NB4 (cell line): ENCODE measurements at regions not wholly inside any gene's neighbourhood (a gene's known extent, or its start where the extent isn't known, plus 50 kb on each side); places are given as distances from the start of the nearest gene placed in this dataset.
A peak's percentile ranks its signal among the peaks of the same experiment; 100 is the strongest.

ENCODE experiments used
- DNase-seq: peaks from one replicate; pipeline ENCODE4 v3.0.0; 2010; ENCODE audit warnings: low read depth
- H3K4me3 ChIP-seq: one replicate; pipeline ENCODE4 v1.5.1; 2011; ENCODE audit warnings: mild to moderate bottlenecking, low read depth, low read length, moderate library complexity
- MYC ChIP-seq: IDR thresholded peaks from 2 replicates; pipeline ENCODE4 v1.6.1; 2011; ENCODE audit warnings: low read depth, low read length
- POLR2A ChIP-seq: IDR thresholded peaks from 2 replicates; pipeline ENCODE4 v1.6.1; 2011; ENCODE audit warnings: mild to moderate bottlenecking; ENCODE audit not compliant: insufficient read length; ENCODE audit errors: extremely low read depth
- TF ChIP-seq, protein P1 (sequence below): IDR thresholded peaks from one replicate; pipeline ENCODE4 v1.5.1; 2012; ENCODE audit warnings: low read depth, low read length
- TF ChIP-seq, protein P2 (sequence below): IDR thresholded peaks from 2 replicates; pipeline ENCODE4 v1.6.1; 2011; ENCODE audit warnings: low read depth, low read length

DNA sequence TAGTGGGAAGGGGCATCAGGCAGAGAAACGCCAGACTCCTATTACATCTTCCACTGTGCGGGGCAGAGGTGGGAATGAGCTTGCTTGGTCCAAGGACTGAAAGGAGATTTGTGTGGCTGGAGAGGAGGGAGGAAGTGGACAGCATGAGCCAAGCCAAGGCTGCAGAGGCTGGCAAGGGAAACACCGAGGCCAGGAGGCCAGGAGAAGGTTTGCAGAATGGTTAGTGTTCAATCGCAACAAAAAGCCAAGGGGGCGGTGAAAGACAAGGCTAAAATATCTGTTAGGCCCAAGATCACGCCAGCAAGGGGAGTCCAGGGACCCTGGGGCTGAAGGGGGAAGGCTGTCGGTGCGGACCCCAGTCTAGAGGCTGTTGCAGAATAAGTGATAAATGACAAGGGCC, 75.8 kb downstream of the CPN2 start:
- DNase-seq: peak; percentile 23
- TF ChIP-seq MYC (no peak), POLR2A (no peak)
- TF ChIP-seq, protein P1, sequence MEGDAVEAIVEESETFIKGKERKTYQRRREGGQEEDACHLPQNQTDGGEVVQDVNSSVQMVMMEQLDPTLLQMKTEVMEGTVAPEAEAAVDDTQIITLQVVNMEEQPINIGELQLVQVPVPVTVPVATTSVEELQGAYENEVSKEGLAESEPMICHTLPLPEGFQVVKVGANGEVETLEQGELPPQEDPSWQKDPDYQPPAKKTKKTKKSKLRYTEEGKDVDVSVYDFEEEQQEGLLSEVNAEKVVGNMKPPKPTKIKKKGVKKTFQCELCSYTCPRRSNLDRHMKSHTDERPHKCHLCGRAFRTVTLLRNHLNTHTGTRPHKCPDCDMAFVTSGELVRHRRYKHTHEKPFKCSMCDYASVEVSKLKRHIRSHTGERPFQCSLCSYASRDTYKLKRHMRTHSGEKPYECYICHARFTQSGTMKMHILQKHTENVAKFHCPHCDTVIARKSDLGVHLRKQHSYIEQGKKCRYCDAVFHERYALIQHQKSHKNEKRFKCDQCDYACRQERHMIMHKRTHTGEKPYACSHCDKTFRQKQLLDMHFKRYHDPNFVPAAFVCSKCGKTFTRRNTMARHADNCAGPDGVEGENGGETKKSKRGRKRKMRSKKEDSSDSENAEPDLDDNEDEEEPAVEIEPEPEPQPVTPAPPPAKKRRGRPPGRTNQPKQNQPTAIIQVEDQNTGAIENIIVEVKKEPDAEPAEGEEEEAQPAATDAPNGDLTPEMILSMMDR: no peak
- TF ChIP-seq, protein P2, sequence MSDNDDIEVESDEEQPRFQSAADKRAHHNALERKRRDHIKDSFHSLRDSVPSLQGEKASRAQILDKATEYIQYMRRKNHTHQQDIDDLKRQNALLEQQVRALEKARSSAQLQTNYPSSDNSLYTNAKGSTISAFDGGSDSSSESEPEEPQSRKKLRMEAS: no peak
- H3K4me3 ChIP-seq: no peak overlapping the region

DNA sequence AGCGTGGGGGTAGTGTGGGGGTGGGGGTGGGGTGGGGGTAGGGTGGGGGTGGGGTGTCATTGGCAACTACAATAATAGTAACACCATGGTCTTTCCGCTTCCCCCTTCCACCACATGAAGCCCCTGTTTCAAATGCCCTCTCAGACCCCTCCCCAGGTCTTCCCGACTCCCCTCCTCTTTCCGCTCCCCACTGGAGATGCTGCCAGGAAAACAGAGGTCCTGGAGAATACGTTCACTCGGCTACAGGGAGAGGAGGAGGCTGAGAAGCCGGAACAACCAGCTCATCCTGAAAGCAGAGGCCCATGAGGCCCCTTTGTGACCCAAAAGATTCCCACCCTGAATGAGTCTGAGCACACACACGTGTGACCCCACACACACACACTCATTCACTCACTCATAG, 75.4 kb downstream of the CPN2 start:
- no peak overlapping the region for H3K4me3 ChIP-seq
- TF ChIP-seq, protein P1: no peak
- no peak for TF ChIP-seq MYC
- TF ChIP-seq, protein P2: no peak
- no peak for TF ChIP-seq POLR2A
- DNase-seq: no peak

DNA sequence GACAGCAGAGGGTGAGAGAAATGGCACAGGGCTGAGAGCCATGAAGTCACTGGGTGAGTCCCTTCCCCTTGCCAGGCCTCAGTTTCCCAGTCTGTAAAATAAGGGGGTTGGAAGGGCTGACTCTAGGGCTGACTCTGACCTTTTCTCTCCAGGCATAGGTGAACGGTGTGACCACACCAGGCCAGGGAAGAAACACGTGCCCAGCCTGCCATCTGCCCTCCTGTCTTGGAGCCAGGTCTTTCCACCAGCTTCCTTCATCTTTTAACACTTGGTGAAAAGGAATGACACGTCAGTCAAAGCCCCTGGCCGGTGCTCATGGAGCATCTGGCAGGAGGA, 74.4 kb downstream of the CPN2 start:
- TF ChIP-seq MYC (no peak), POLR2A (no peak)
- TF ChIP-seq, protein P1: no peak
- TF ChIP-seq, protein P2: no peak
- no peak for DNase-seq
- H3K4me3 ChIP-seq: no peak overlapping the region

DNA sequence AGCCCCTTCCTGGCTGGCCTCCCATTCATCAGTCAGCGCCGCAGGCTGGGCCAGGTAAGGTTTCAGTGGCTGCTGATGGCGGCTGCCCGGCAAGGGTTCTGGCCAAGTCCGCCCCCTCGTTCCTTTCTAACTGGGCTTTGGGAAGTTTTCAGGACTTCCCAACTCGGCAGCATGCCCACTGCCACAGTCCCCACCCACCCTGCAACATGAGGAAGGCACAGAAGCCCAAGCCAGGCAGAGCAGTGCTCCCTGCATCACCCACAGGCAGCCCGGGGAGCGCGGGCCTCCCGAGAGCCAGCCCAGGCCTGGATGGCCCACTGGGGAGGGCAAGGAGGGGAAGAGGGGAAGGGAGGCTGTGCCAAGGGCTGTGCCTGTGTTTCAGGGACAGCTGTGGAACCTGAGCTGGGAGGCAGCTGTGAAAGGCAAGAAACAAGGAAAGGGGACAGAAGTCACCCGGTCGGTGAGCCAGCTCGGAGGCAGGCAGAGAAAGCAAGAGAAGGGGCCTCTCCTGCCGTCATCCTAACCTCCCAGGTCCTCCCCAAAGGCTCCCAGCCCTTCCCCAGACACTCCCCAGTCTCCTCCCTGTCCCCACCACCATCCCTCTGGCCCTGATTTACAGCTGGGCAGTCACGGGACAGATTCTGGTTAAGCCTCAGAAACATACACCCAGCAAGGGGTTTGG, 73.9 kb downstream of the CPN2 start:
- DNase-seq: no peak
- H3K4me3 ChIP-seq: no peak overlapping the region
- TF ChIP-seq, protein P1: no peak
- no peak for TF ChIP-seq POLR2A
- TF ChIP-seq, protein P2: no peak
- no peak for TF ChIP-seq MYC

DNA sequence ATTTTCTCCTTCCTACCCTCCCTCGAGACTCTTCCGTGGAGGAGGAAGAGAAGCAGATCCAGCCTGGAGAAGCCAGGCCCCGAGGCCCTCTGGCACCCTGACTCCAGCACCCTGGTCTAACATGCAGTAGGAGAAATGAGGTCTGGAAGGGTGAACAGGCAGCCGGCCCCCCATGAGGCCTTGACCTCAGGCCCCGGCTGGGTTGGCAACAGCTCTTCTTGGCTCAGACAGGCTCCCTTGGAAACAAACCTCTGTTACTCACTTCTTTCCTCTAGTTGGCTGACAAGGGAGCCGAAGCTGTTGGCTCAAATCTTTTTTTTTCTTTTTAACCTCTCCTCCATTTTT, 73.4 kb downstream of the CPN2 start:
- DNase-seq: no peak
- H3K4me3 ChIP-seq: no peak overlapping the region
- TF ChIP-seq, protein P1: no peak
- TF ChIP-seq MYC: no peak
- no peak for TF ChIP-seq POLR2A
- TF ChIP-seq, protein P2: no peak
